HG02943 (cell line): ENCODE measurements at regions not wholly inside any gene's neighbourhood (a gene's known extent, or its start where the extent isn't known, plus 50 kb on each side); places are given as distances from the start of the nearest gene placed in this dataset.
A peak's percentile ranks its signal among the peaks of the same experiment; 100 is the strongest.
"Not testable (repeated sequence)": the region's sequence is repeated elsewhere in the genome, so short reads cannot be mapped to it uniquely, and the experiment has no call there.

Experiments used
- ATAC-seq: cut with Tn5 transposase; IDR thresholded peaks from one replicate; pipeline ENCODE4 v1.9.1; 2021; ENCODE audit warnings: mild to moderate bottlenecking, low read depth, moderate library complexity; ENCODE audit not compliant: unreplicated experiment

GRCh38 chr6:51456282-51456681, 631.1 kb downstream of the PKHD1 start:
- no peak for ATAC-seq

- ATAC-seq, result peak; percentile 89
These were observed 627.5 kb downstream of the PKHD1 start for GRCh38 chr6:51459958-51460357.

- no peak for ATAC-seq
These were observed 624.5 kb downstream of the PKHD1 start for GRCh38 chr6:51462896-51463295.

GRCh38 chr6:51463321-51463720, 624.1 kb downstream of the PKHD1 start:
- no peak for ATAC-seq

GRCh38 chr6:51464956-51465355, 622.5 kb downstream of the PKHD1 start:
- no peak for ATAC-seq

GRCh38 chr6:51466427-51466826, 621.0 kb downstream of the PKHD1 start:
- ATAC-seq, result no peak

GRCh38 chr6:51467231-51467952, 620.0 kb downstream of the PKHD1 start:
- no peak for ATAC-seq

- ATAC-seq, result no peak
These were observed 618.7 kb downstream of the PKHD1 start for GRCh38 chr6:51468704-51469103.

- ATAC-seq, result no peak
These were observed 614.5 kb downstream of the PKHD1 start for GRCh38 chr6:51472745-51473487.

- ATAC-seq, result no peak
These were observed 613.1 kb downstream of the PKHD1 start for GRCh38 chr6:51474022-51474975.

GRCh38 chr6:51477711-51478311, 609.6 kb downstream of the PKHD1 start:
- no peak for ATAC-seq

GRCh38 chr6:51479296-51479695, 608.1 kb downstream of the PKHD1 start:
- ATAC-seq, result no peak

- ATAC-seq, result no peak
These were observed 607.4 kb downstream of the PKHD1 start for GRCh38 chr6:51480040-51480439.

GRCh38 chr6:51485869-51486268, 601.5 kb downstream of the PKHD1 start:
- not testable (repeated sequence) for ATAC-seq

GRCh38 chr6:51487937-51488336, 599.5 kb downstream of the PKHD1 start:
- no peak for ATAC-seq

- ATAC-seq, result no peak
These were observed 598.3 kb downstream of the PKHD1 start for GRCh38 chr6:51489133-51489532.

- no peak for ATAC-seq
These were observed 597.3 kb downstream of the PKHD1 start for GRCh38 chr6:51490101-51490500.

GRCh38 chr6:51494342-51494741, 593.1 kb downstream of the PKHD1 start:
- ATAC-seq, result no peak

GRCh38 chr6:51495096-51495495, 592.3 kb downstream of the PKHD1 start:
- no peak for ATAC-seq

GRCh38 chr6:51495610-51496396, 591.6 kb downstream of the PKHD1 start:
- ATAC-seq, result no peak
